GM19240 (cell line): ENCODE measurements at regions not wholly inside any gene's neighbourhood (a gene's known extent, or its start where the extent isn't known, plus 50 kb on each side); places are given as distances from the start of the nearest gene placed in this dataset.
"Not testable (repeated sequence)": the region's sequence is repeated elsewhere in the genome, so short reads cannot be mapped to it uniquely, and the experiment has no call there.

Experiments used
- DNase-seq: peaks from one replicate; pipeline ENCODE4 v3.0.0; 2011; ENCODE audit warnings: low spot score; ENCODE audit not compliant: insufficient read length

- DNase-seq, result no peak
Measured at GRCh38 chr2:64874593-64874992, 114.6 kb upstream of the SLC1A4 start.

- no peak for DNase-seq
Measured at GRCh38 chr2:64875368-64875767, 113.8 kb upstream of the SLC1A4 start.

GRCh38 chr2:64876137-64876647, 113.0 kb upstream of the SLC1A4 start:
- DNase-seq, result no peak

- DNase-seq, result no peak
Measured at GRCh38 chr2:64879745-64880144, 109.5 kb upstream of the SLC1A4 start.

GRCh38 chr2:64880193-64880951, 108.8 kb upstream of the SLC1A4 start:
- no peak for DNase-seq

- no peak for DNase-seq
Measured at GRCh38 chr2:64881037-64881492, 108.1 kb upstream of the SLC1A4 start.

- no peak for DNase-seq
Measured at GRCh38 chr2:64887565-64887964, 101.6 kb upstream of the SLC1A4 start.

- no peak for DNase-seq
Measured at GRCh38 chr2:64888591-64889309, 100.4 kb upstream of the SLC1A4 start.

GRCh38 chr2:64889803-64890202, 99.4 kb upstream of the SLC1A4 start:
- no peak for DNase-seq

GRCh38 chr2:64896572-64896971, 92.6 kb upstream of the SLC1A4 start:
- DNase-seq, result not testable (repeated sequence)

GRCh38 chr2:64899081-64899865, 89.9 kb upstream of the SLC1A4 start:
- DNase-seq, result no peak

GRCh38 chr2:64899876-64900275, 89.3 kb upstream of the SLC1A4 start:
- DNase-seq, result not testable (repeated sequence)

- no peak for DNase-seq
Measured at GRCh38 chr2:64904413-64905329, 84.5 kb upstream of the SLC1A4 start.

- DNase-seq, result no peak
Measured at GRCh38 chr2:64905338-64906024, 83.7 kb upstream of the SLC1A4 start.

GRCh38 chr2:64906853-64907536, 82.2 kb upstream of the SLC1A4 start:
- DNase-seq, result no peak

GRCh38 chr2:64908406-64908805, 80.8 kb upstream of the SLC1A4 start:
- no peak for DNase-seq

GRCh38 chr2:64910523-64910922, 78.7 kb upstream of the SLC1A4 start:
- DNase-seq, result no peak

- DNase-seq, result no peak
Measured at GRCh38 chr2:64910972-64911433, 78.2 kb upstream of the SLC1A4 start.

GRCh38 chr2:64913357-64913869, 75.8 kb upstream of the SLC1A4 start:
- DNase-seq, result no peak
